ENCODE measurements at regions not wholly inside any gene's neighbourhood (a gene's known extent, or its start where the extent isn't known, plus 50 kb on each side); places are given as distances from the start of the nearest gene placed in this dataset.

DNA sequence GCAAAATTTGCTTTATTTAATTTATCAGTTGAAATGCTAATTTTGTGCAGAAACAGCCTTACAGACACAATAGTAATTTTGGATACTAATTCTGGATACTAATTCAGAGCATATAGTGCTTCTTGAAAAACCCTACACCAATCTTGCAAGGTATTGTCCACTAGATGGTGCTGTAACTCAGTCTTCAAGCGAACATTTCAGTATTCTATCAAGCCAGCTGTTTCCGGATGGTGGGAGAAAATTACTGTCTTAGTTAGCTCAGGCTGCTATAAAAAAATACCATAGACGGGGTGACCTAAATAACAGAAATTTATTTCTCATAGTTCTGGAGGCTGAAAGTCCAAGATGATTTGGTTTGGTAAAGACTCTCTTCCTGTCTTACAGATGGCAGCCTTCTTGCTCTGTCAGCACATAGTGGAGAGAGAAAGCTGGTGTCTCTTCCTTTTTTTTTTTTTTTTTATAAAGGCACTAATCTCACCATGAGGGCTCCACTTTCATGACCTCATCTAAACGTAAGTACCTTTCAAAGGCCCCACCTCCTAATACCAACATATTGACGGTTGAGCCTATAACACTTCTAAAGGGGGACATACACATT lies 1306.5 kb upstream of the CDH9 start:
- H3K9ac ChIP-seq (ENCODE audit: low read depth in 1 of 3, low read length in 3 of 3) = no peak overlapping the region
- no peaks in the 10 kb centered on the region for H3K27me3 ChIP-seq (ENCODE audit: control insufficient read depth in 3 of 3, insufficient read depth in 3 of 3, low read length in 3 of 3)
- no peaks in the 10 kb centered on the region for H3K9me3 ChIP-seq (ENCODE audit: control insufficient read depth in 3 of 3, low read length in 3 of 3)
- no peak overlapping the region for H3K27ac ChIP-seq (ENCODE audit: low read depth, low read length)
- no peaks in the 10 kb centered on the region for H3K36me3 ChIP-seq (ENCODE audit: control insufficient read depth in 3 of 3, insufficient read depth in 3 of 3, low read length in 3 of 3)
- no peak overlapping the region for H3K4me3 ChIP-seq (ENCODE audit: low read length in 3 of 3)
- H3K4me1 ChIP-seq (ENCODE audit: control insufficient read depth in 3 of 3, insufficient read depth in 3 of 3, low read length in 3 of 3) = no peaks in the 10 kb centered on the region

DNA sequence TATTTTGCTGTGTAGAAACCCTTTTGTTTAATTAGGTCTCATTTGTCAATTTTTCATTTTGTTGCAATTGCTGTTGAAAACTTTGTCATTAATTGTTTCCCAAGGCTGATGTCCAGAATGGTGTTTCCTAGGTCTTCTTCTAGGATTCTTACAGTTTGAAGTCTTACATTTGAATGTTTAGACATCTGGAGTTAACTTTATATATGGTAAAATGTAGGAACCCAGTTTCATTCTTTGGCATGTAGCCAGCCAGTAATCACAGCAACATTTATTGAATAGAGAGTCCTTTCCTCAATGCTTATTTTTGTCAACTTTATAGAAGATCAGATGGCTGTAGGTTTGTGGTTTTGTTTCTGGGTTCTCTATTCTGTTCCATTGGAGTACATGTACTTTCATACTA lies 1290.8 kb upstream of the CDH9 start:
- no peak overlapping the region for H3K27ac ChIP-seq (ENCODE audit: low read depth, low read length)
- H3K9me3 ChIP-seq (ENCODE audit: control insufficient read depth in 3 of 3, low read length in 3 of 3) = no peaks in the 10 kb centered on the region
- H3K4me3 ChIP-seq (ENCODE audit: low read length in 3 of 3) = no peak overlapping the region
- no peaks in the 10 kb centered on the region for H3K27me3 ChIP-seq (ENCODE audit: control insufficient read depth in 3 of 3, insufficient read depth in 3 of 3, low read length in 3 of 3)
- no peak overlapping the region for H3K9ac ChIP-seq (ENCODE audit: low read depth in 1 of 3, low read length in 3 of 3)
- H3K4me1 ChIP-seq (ENCODE audit: control insufficient read depth in 3 of 3, insufficient read depth in 3 of 3, low read length in 3 of 3) = no peaks in the 10 kb centered on the region
- H3K36me3 ChIP-seq (ENCODE audit: control insufficient read depth in 3 of 3, insufficient read depth in 3 of 3, low read length in 3 of 3) = no peaks in the 10 kb centered on the region

DNA sequence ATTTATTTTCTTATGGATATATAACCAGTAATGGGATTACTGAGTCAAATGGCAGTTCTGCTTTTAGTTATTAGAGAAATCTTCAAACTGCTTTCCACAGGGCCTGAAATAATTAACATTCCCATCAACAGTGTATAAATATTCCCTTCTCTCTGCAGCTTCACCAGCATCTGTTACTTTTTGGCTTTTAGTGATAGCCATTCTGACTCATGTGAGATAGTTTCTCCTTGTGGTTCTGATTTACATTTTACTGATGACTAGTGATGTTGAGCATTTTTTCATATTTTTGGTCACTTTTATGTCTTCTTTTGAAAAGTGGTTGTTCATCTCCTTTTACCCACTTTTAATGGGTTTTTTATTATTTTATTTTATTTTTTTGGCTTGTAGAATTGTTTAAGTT lies 1290.3 kb upstream of the CDH9 start:
- no peak overlapping the region for H3K4me3 ChIP-seq (ENCODE audit: low read length in 3 of 3)
- no peak overlapping the region for H3K9ac ChIP-seq (ENCODE audit: low read depth in 1 of 3, low read length in 3 of 3)
- no peaks in the 10 kb centered on the region for H3K9me3 ChIP-seq (ENCODE audit: control insufficient read depth in 3 of 3, low read length in 3 of 3)
- H3K27me3 ChIP-seq (ENCODE audit: control insufficient read depth in 3 of 3, insufficient read depth in 3 of 3, low read length in 3 of 3) = no peaks in the 10 kb centered on the region
- H3K4me1 ChIP-seq (ENCODE audit: control insufficient read depth in 3 of 3, insufficient read depth in 3 of 3, low read length in 3 of 3) = no peaks in the 10 kb centered on the region
- H3K36me3 ChIP-seq (ENCODE audit: control insufficient read depth in 3 of 3, insufficient read depth in 3 of 3, low read length in 3 of 3) = no peaks in the 10 kb centered on the region
- H3K27ac ChIP-seq (ENCODE audit: low read depth, low read length) = no peak overlapping the region

DNA sequence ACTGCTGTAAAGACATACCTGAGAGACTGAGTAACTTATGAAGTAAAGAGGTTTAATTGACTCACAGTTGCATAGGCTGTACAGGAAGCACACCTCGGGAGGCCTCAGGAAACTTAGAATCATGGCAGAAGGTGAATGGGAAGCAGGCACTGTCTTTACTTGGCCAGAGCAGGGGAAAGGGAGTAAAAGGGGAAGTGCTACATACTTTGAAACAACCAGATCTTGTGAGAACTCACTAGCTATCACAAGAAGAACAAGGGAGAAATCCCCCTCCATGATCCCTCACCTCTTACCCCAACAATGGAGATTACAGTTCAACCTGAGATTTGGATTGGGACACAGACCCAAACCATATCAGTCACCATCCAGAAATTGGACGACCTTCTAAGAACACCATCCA lies 1285.8 kb upstream of the CDH9 start:
- H3K9me3 ChIP-seq (ENCODE audit: control insufficient read depth in 3 of 3, low read length in 3 of 3) = no peaks in the 10 kb centered on the region
- H3K36me3 ChIP-seq (ENCODE audit: control insufficient read depth in 3 of 3, insufficient read depth in 3 of 3, low read length in 3 of 3) = no peaks in the 10 kb centered on the region
- no peak overlapping the region for H3K9ac ChIP-seq (ENCODE audit: low read depth in 1 of 3, low read length in 3 of 3)
- H3K27ac ChIP-seq (ENCODE audit: low read depth, low read length) = no peak overlapping the region
- H3K4me3 ChIP-seq (ENCODE audit: low read length in 3 of 3) = no peak overlapping the region
- no peaks in the 10 kb centered on the region for H3K27me3 ChIP-seq (ENCODE audit: control insufficient read depth in 3 of 3, insufficient read depth in 3 of 3, low read length in 3 of 3)
- no peaks in the 10 kb centered on the region for H3K4me1 ChIP-seq (ENCODE audit: control insufficient read depth in 3 of 3, insufficient read depth in 3 of 3, low read length in 3 of 3)

DNA sequence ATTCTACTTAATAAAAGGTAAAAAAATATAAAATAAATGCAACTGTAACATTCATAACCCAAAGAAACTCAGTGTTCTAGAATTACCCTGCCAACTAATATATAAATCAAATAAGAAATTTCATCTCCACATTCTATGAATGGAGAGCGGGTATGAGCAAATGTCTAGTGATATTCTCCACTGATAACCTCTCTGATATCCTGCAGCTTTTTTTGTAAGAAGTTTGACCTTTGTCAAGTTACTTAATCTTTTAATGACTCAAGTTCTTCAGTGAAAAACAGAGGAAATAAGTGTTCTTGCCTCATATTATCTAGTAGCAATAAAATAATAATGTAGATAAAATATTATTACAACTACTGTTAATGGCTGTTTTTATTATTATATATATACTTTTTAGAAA lies 1275.6 kb upstream of the CDH9 start:
- Histone ChIP-seq H3K9ac (ENCODE audit: low read depth in 1 of 3, low read length in 3 of 3) (no peak overlapping the region), H3K4me1 (ENCODE audit: control insufficient read depth in 3 of 3, insufficient read depth in 3 of 3, low read length in 3 of 3) (no peaks in the 10 kb centered on the region), H3K4me3 (ENCODE audit: low read length in 3 of 3) (no peak overlapping the region), H3K9me3 (ENCODE audit: control insufficient read depth in 3 of 3, low read length in 3 of 3) (no peaks in the 10 kb centered on the region), H3K36me3 (ENCODE audit: control insufficient read depth in 3 of 3, insufficient read depth in 3 of 3, low read length in 3 of 3) (no peaks in the 10 kb centered on the region), H3K27me3 (ENCODE audit: control insufficient read depth in 3 of 3, insufficient read depth in 3 of 3, low read length in 3 of 3) (no peaks in the 10 kb centered on the region), H3K27ac (ENCODE audit: low read depth, low read length) (no peak overlapping the region)

DNA sequence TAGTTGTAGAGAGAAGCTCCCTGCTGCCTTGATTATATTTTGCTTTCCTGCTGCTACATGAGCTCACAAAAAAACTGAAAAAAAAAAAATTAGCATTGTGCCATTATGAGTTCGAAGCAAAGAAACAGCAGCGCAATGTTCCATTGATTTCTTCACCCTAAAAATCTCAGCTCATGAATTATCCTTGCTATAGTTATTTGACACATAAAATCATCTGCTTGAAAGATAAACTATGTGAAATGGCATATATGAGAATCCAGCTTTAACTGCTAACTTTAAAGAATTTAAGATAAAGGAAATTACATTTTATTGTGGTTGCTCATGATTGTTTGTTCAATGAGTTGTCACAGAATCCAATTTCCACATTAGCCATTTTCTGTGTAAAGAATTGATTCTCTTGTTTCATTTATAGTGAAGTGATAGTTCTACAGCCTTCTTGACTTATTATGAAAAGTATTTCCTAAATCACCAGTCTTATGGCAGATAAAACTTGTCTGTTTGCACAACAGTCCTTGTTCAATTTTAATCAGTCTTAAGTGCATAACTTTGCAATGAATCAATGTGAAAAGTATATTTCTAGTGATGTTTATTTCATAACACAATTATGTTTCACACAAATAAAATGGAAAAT lies 1275.0 kb upstream of the CDH9 start:
- Histone ChIP-seq H3K36me3 (ENCODE audit: control insufficient read depth in 3 of 3, insufficient read depth in 3 of 3, low read length in 3 of 3) (no peaks in the 10 kb centered on the region), H3K9ac (ENCODE audit: low read depth in 1 of 3, low read length in 3 of 3) (no peak overlapping the region), H3K27me3 (ENCODE audit: control insufficient read depth in 3 of 3, insufficient read depth in 3 of 3, low read length in 3 of 3) (no peaks in the 10 kb centered on the region), H3K4me3 (ENCODE audit: low read length in 3 of 3) (no peak overlapping the region), H3K9me3 (ENCODE audit: control insufficient read depth in 3 of 3, low read length in 3 of 3) (no peaks in the 10 kb centered on the region), H3K27ac (ENCODE audit: low read depth, low read length) (no peak overlapping the region), H3K4me1 (ENCODE audit: control insufficient read depth in 3 of 3, insufficient read depth in 3 of 3, low read length in 3 of 3) (no peaks in the 10 kb centered on the region)

DNA sequence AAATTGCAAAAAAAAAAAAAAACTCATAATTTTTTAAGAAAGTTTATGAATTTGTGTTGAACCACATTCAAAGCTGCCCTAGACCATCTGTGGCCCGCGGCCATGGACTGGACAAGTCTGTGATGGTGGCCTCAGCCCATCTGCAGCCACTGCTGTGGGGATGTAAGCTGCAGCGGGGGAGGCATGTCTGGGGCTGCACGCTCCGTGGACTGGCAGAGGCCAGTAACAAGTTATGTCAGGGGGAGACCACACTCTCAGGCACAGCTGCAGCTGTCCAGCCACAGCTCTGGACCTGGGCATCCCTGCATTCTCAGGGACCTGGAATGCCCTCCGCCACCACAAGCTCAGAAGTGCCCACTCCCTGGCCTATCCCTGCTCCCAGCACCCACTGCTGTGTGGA lies 1272.3 kb upstream of the CDH9 start:
- no peaks in the 10 kb centered on the region for H3K4me1 ChIP-seq (ENCODE audit: control insufficient read depth in 3 of 3, insufficient read depth in 3 of 3, low read length in 3 of 3)
- H3K9ac ChIP-seq (ENCODE audit: low read depth in 1 of 3, low read length in 3 of 3) = no peak overlapping the region
- H3K36me3 ChIP-seq (ENCODE audit: control insufficient read depth in 3 of 3, insufficient read depth in 3 of 3, low read length in 3 of 3) = no peaks in the 10 kb centered on the region
- no peaks in the 10 kb centered on the region for H3K27me3 ChIP-seq (ENCODE audit: control insufficient read depth in 3 of 3, insufficient read depth in 3 of 3, low read length in 3 of 3)
- no peaks in the 10 kb centered on the region for H3K9me3 ChIP-seq (ENCODE audit: control insufficient read depth in 3 of 3, low read length in 3 of 3)
- H3K4me3 ChIP-seq (ENCODE audit: low read length in 3 of 3) = no peak overlapping the region
- no peak overlapping the region for H3K27ac ChIP-seq (ENCODE audit: low read depth, low read length)

DNA sequence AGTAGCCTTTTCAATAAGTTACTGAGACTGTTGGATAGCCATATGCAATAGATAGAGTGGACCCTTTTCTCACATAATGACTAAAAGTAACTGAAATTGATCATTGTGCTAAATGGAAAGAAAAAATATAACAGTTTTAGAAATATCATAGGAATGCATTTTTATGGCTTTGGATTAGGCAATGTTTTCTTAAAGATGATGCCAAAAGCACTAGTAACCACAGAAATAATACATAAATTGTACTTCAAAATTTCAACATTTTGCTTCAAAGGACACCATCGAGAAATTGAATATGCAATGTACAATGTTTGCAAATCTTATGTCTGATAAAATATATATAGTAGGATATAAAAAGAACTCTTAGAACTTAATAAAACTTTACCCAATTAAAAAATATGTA lies 1267.5 kb upstream of the CDH9 start:
- Histone ChIP-seq H3K27ac (ENCODE audit: low read depth, low read length) (no peak overlapping the region), H3K27me3 (ENCODE audit: control insufficient read depth in 3 of 3, insufficient read depth in 3 of 3, low read length in 3 of 3) (no peaks in the 10 kb centered on the region), H3K4me3 (ENCODE audit: low read length in 3 of 3) (no peak overlapping the region), H3K9ac (ENCODE audit: low read depth in 1 of 3, low read length in 3 of 3) (no peak overlapping the region), H3K36me3 (ENCODE audit: control insufficient read depth in 3 of 3, insufficient read depth in 3 of 3, low read length in 3 of 3) (no peaks in the 10 kb centered on the region), H3K4me1 (ENCODE audit: control insufficient read depth in 3 of 3, insufficient read depth in 3 of 3, low read length in 3 of 3) (no peaks in the 10 kb centered on the region), H3K9me3 (ENCODE audit: control insufficient read depth in 3 of 3, low read length in 3 of 3) (no peaks in the 10 kb centered on the region)

DNA sequence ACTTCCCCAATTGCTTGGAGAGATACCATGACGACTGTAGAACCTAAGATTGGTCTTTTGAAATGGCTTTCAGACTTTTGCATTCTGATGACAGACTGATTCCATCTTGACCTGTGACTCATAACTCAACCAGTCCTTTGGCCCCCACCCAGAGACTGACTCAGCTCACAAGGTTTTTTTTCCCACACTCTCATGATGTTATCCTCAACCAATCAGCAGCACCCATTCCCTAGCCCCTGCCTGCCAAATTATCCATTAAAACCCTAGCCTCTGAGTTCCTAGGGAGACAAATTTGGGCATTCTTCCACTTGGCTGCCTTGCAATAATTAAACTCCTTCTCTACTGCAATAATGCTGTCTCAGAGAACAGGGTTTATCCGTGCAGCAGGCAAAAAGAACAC lies 1263.3 kb upstream of the CDH9 start:
- Histone ChIP-seq H3K27me3 (ENCODE audit: control insufficient read depth in 3 of 3, insufficient read depth in 3 of 3, low read length in 3 of 3) (no peaks in the 10 kb centered on the region), H3K4me3 (ENCODE audit: low read length in 3 of 3) (no peak overlapping the region), H3K4me1 (ENCODE audit: control insufficient read depth in 3 of 3, insufficient read depth in 3 of 3, low read length in 3 of 3) (no peaks in the 10 kb centered on the region), H3K36me3 (ENCODE audit: control insufficient read depth in 3 of 3, insufficient read depth in 3 of 3, low read length in 3 of 3) (no peaks in the 10 kb centered on the region), H3K27ac (ENCODE audit: low read depth, low read length) (no peak overlapping the region), H3K9ac (ENCODE audit: low read depth in 1 of 3, low read length in 3 of 3) (no peak overlapping the region), H3K9me3 (ENCODE audit: control insufficient read depth in 3 of 3, low read length in 3 of 3) (no peaks in the 10 kb centered on the region)

DNA sequence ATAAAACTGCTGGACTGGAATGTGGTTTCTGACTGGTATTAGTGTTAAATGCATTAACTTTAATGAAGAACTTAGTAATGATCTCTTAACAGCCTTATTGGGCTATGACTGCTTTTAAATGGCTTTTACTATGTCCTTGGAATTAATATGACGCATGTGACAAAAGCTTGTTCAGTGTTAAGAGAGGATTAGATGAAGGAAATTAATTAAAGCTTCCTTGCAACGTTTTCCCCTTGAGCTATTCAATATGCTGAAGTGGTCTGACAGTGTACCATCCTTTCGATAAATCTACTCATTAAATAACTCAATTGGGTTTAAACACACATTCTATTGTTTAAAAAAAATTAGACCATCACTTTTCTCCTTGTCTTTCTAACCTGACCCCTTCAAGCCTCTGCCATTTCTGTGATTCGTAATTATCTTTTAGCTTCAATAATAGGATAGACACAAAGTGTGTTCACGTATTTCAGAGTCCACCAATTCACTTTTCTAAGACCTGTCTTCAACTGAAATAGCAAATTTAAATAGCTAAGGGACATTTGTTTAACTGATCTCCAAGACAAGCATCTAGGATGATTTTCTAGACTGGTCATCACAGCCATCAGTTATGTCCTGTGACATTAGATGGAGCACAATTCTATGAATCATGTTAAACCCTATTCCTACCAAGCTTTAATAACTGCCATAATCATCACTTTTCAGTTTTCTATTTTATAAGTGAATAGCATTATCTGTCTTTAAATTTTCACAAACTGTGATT lies 1258.0 kb upstream of the CDH9 start:
- H3K4me3 ChIP-seq (ENCODE audit: low read length in 3 of 3) = no peak overlapping the region
- no peaks in the 10 kb centered on the region for H3K27me3 ChIP-seq (ENCODE audit: control insufficient read depth in 3 of 3, insufficient read depth in 3 of 3, low read length in 3 of 3)
- no peaks in the 10 kb centered on the region for H3K9me3 ChIP-seq (ENCODE audit: control insufficient read depth in 3 of 3, low read length in 3 of 3)
- H3K9ac ChIP-seq (ENCODE audit: low read depth in 1 of 3, low read length in 3 of 3) = no peak overlapping the region
- H3K36me3 ChIP-seq (ENCODE audit: control insufficient read depth in 3 of 3, insufficient read depth in 3 of 3, low read length in 3 of 3) = no peaks in the 10 kb centered on the region
- no peak overlapping the region for H3K27ac ChIP-seq (ENCODE audit: low read depth, low read length)
- H3K4me1 ChIP-seq (ENCODE audit: control insufficient read depth in 3 of 3, insufficient read depth in 3 of 3, low read length in 3 of 3) = no peaks in the 10 kb centered on the region

All from skeletal muscle tissue (tissue), 3 donors.